GM18870 (cell line): ENCODE measurements at regions not wholly inside any gene's neighbourhood (a gene's known extent, or its start where the extent isn't known, plus 50 kb on each side); places are given as distances from the start of the nearest gene placed in this dataset.

Source experiments
- ATAC-seq: cut with Tn5 transposase; IDR thresholded peaks from one replicate; pipeline ENCODE4 v1.9.1; 2021; ENCODE audit warnings: moderate library complexity; ENCODE audit not compliant: unreplicated experiment

DNA sequence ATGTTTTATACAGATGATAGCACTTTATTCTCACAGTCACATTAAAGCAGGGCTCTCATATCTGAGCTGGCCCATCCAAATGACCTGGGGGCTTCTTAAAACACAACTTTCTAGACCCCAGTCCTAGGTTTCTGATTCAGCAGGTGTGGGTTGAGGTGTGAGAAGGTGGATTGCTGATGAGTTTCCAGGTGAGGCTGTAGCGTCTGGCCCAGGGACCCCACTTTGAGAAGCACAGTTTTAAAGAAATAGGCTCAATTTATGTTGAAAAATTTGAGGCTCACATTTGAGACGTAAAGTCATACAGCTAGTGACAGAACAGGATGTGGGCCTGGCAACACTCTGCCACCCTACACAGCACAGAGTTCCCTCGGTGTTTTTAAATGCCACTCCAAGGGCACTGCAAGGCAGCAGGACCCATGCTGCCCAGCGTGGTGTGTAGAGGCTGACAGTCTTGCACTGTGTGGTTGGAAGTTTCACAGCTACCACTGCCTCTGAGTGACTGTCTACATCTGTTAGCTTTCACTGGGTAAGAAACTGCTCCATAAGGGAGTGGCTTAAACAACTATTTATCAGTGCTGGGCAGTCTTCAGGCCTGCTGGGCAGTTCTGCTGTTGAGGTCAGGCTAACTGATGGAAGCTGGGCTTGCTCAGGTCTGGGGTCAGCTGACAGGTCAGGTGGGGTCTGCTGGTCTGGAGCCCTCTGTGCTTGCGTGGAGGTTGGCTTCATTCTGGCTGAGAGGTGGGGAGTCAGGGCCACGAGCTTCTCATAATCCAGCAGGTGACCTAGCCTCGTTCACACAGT lies 319.7 kb downstream of the CXCL12 start:
- ATAC-seq = no peak

DNA sequence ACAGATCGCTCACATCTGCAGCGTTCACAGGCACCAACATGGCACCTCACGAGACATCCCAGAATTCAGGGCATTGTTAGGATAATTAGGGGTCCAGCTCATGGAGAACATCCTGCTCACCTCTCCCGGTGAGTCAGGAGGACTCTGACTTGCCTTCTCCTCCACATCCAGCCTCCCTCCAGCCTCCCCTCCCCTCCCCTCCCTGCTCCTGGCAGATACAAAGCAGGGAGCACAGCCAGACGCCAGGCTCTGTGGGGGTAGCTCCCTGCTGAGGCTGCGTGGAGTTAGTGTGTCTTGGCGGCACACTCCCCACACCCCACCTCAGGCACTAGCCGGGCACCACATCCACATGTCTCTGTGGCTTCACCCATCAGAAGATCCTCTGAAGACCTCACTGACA lies 320.6 kb downstream of the CXCL12 start:
- no peak for ATAC-seq

DNA sequence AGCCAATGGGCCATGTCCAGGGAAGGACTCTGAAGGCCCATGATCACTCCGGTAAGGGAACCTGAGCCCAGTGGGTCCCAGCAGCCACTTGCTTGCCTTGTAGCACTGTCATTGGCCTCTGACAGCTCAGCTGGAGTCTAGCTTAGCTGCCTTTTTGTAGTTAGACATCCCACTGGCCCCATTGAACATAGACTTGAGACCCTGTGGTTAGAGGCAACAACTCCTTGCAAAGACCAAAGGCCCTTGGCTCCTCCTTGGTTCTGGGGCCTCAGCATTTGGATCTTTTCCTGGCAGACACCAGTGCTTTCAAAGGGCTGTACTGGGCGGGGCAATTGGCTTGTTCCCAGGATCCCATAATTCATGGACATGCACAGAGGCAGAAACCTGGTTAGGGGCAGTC lies 321.2 kb downstream of the CXCL12 start:
- no peak for ATAC-seq

GRCh38 chr10:44060719-44061118 lies 324.2 kb downstream of the CXCL12 start:
- ATAC-seq = no peak

DNA sequence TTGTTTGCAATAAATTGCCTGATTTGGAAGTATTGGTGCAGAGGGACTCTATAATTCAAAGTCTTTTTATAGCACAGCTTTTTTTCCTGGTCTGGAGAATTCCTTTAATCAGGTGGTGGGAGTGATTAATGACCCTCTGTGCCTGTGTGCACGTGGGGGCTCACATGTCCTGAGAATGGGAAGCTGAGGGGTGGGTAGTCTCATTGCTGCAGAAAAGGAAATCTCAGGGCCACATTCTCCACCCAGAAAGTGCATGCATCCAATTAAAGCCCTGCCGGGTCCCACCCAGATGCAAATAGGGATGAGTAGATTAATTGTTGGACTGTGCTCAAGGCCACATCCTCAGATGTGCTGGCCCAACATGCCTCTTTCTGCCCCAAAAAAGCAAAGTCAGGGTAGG lies 324.7 kb downstream of the CXCL12 start:
- ATAC-seq = no peak

GRCh38 chr10:44058259-44058658 lies 326.6 kb downstream of the CXCL12 start:
- no peak for ATAC-seq

GRCh38 chr10:44056967-44057805 lies 327.7 kb downstream of the CXCL12 start:
- no peak for ATAC-seq

DNA sequence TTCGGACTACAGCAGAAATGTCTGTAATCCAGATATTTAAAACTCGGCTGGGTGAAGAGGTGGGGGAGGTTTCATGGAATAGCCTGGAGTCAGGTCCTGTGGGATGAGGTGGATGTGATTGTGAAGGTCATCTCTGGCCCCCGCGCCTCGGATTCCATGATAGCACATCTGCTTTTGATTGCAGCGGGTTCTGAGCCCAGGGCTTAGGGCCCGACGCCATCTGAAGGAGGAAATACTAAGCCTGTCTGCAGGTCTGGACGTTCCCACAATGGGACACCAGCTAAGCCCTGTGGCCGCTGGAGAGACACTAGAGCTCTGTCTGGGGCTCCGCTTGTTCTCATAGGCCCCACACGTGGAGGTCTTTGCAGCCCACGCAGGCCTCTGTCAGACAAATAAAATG lies 328.7 kb downstream of the CXCL12 start:
- ATAC-seq = no peak

DNA sequence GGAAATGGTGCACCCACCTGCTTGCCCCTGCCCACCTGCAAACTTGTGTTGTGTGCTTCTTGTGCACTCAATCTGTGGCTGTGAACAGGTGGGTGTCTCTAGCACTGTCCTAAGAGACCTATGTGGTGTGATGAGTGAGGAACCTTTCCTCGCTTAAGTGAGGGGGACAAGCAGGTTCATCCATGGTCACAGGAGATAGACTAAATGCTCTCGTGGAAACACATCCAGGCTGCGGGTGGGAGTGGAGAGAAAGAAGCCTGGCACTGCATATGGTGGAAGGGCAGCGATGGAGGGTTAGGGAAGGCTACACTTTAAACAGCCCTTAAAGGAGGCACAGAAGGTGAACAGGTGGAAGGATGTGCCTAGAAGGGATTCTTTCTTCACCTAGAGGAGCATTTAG lies 330.9 kb downstream of the CXCL12 start:
- no peak for ATAC-seq

DNA sequence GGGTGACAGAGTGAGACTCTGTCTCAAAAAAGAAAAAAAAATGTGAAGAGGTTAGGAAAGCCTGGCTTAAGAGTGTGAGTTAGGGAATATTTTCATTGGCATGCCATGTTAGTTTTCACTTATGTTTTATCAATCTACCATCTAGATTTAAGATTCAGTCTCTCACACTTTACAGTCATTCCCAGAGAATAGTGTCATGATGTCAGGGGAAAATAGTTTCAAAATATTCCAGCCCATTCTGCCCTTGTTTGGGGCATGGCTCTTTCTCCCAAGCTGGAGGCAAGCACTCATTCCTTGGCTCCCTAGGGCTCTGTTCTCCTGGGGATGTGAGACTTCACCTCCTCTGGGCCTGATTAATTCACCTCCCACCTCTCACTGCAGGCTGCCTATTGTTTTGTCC lies 331.5 kb downstream of the CXCL12 start:
- ATAC-seq = no peak

DNA sequence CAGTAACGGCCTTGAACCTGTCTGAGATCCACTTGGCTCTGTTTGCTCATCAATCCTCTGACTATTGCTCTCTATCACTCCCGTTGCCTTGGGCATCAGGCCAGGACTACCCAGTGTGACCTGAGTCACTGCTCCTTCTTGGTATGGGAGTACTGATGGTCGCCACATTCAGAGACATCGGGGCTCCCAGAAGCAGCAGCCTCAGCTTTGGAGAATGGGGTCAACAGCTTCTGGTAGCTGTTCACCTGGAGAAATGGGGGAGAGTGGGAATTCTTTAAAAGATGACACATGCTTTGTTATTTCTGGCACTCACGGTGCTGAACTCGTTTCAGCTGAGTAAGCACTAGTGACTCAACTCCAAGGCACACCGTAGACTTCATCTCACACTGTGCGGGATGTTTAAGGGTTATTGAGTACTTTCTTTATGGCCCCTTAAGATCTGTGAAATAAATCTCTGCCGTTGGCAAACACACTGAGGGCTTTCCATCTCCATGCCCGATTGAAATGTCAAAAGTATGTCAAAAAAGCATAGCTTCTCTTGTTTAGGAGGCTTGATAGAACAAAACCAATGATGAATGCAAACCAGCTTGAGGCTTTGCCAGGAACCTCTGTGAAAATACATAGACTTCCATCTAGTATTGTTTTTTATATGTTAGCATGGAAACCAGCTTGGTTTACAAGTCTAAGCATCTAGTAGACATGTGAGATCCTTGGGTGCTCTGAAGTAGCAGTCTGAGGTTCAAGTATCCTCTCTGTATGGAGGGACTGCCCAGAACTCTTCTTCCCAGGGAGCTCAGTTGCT lies 333.1 kb downstream of the CXCL12 start:
- ATAC-seq = no peak

DNA sequence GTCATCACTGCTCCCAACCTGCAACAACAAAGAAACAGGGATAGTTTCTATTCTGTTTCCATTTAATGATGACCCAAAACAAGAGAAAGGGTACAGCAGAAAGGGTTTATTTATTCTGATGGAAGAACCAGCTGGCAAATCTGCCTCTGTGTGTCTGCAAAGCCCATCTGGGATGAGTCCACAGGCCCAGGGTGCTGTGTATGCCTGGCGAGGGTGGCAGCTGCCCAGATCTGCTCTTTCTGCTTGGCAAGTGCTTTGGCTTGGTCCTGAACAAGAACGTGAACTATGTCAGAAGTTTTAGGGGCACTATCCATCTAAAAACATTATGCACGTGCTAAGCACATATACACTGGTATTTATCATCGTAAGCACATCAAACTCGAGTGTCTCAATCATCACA lies 333.8 kb downstream of the CXCL12 start:
- ATAC-seq = no peak

DNA sequence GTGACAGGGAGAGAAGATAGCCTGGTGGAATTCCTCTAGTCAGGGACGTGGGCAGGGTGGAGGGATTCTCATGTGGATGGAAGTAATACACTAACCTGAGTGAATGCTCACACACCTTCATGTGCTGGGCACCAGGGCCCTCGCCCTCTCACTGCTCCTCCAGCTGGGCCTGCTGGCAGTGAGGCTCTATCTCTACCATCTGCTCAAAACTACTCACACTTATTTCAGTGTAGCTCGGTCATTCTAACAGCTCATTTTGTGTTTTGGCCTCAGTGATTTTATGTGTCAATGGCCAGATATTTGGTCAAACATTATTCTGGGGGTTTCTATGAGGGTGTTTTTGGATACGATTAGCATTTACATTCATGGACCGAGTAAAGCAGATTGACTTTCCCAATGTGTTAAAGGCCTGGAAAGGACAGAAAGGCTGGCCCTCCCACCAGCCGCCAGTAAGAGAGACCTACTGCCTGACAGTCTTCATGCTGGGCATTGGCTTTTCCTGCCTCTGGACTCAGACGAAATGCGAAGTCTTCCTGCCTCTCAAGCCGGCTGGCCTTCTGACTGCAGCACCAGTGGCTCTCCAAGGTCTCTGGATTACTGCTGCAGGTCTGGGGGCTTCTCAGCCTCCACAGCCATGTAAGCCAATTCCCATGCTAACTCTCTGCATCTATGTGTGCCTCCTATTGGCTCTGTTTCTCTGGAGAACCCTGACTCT lies 335.4 kb downstream of the CXCL12 start:
- no peak for ATAC-seq

DNA sequence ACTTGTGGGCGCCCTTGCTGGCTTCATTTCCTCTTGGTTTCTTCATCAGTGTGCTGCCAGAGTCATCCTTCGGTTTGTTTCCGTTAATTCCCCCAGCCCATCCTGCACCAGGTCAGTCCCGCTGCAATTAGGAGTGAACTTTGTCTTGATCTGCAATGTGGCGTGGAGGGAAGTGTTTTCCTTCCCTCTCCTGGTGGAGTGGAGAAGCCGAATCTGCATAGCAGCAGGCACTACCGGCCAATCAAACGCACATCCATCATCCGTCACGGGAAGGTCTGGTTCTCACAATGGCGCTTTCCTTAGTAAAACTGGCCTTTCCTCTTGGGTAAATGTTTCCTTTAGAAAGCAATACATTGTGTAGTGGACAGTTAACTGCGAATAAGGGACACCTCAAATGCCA lies 337.5 kb downstream of the CXCL12 start:
- no peak for ATAC-seq

DNA sequence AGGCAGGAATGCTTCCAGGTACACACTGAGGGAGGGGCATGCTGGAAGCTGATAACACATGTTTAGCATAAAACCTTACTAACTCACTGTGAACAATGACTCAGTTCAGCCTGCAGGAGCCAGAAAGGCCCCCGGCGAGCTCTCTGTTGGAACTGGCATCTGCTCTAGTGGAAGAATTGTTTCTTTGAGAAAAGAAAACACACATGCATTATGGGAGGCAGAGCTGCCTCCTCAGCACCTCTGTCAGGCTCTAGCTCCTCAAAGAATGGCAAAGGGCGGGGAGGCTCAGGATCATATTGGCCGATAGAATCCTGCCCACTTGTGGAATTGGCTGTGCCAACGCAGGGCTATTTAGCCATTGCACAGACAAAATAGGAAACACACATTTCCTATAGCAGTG lies 338.3 kb downstream of the CXCL12 start:
- no peak for ATAC-seq

DNA sequence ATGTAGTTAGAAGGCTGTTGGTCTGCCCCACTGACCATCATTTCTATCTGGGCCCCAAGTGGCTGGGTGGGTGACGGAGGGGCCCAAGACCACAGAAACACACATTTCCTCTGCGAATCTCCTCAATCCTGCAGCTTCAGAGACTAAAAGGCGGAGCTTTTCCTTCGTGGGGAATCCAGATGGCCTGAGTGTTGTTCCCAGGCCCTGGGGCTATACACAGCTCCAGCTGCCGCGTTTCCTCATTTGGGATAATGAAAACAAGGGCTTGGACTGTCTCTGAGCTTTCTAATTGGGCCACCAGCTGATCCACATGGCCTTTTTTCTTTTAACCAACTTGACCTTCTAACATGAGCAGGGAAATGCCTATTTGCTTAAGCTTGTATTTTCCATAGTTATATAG lies 339.9 kb downstream of the CXCL12 start:
- ATAC-seq = no peak

DNA sequence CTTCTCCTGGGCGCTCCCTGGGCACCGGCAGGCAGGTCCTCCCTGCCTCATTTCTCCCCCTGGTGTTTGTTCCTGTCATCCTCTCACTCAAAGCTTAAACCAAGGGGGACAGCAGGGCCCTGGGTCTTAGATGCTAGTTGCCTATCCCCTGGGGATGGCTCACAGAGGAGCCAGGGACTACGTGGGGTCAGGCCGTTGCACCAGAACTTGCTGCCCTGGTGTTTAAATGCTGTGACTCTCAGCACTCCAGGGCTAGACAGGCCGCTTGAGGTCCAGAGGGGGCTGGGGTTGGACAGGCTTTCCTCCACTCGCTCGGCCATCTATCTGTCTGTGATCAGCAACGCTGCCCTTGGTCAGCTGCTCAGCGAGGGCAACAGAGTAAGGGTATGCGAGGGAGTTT lies 340.3 kb downstream of the CXCL12 start:
- no peak for ATAC-seq

GRCh38 chr10:44043646-44044375 lies 341.1 kb downstream of the CXCL12 start:
- no peak for ATAC-seq

GRCh38 chr10:44042926-44043602 lies 341.8 kb downstream of the CXCL12 start:
- no peak for ATAC-seq
